Trophoblast cell (in vitro differentiated cells and primary cell): ENCODE measurements at regions not wholly inside any gene's neighbourhood (a gene's known extent, or its start where the extent isn't known, plus 50 kb on each side); places are given as distances from the start of the nearest gene placed in this dataset.

Experiments
- DNase-seq, 2 donors: peaks; one replicate each; pipeline ENCODE4 v3.0.0-alpha.2; 2016
- H2AFZ ChIP-seq: 2 replicates; pipeline ENCODE4 v1.6.1; 2013; ENCODE audit warnings: low read length, moderate library complexity, mild to moderate bottlenecking; ENCODE audit not compliant: insufficient read depth, poor library complexity
- H2AK5ac ChIP-seq: 2 replicates; pipeline ENCODE4 v1.6.1; 2013; ENCODE audit warnings: mild to moderate bottlenecking, low read length
- H2BK120ac ChIP-seq: 2 replicates; pipeline ENCODE4 v1.6.1; 2013; ENCODE audit warnings: low read length, mild to moderate bottlenecking, moderate library complexity; ENCODE audit not compliant: insufficient read depth, poor library complexity
- H2BK12ac ChIP-seq: 2 replicates; pipeline ENCODE4 v1.6.1; 2013; ENCODE audit warnings: mild to moderate bottlenecking, low read length, moderate library complexity
- H2BK5ac ChIP-seq: 2 replicates; pipeline ENCODE4 v1.6.1; 2013; ENCODE audit warnings: low read length, low read depth, moderate library complexity, mild to moderate bottlenecking; ENCODE audit not compliant: poor library complexity
- H3K14ac ChIP-seq: 2 replicates; pipeline ENCODE4 v1.6.1; 2013; ENCODE audit warnings: mild to moderate bottlenecking, low read length
- H3K18ac ChIP-seq: 2 replicates; pipeline ENCODE4 v1.6.1; 2013; ENCODE audit warnings: mild to moderate bottlenecking, low read length
- H3K23ac ChIP-seq: 2 replicates; pipeline ENCODE4 v1.6.1; 2013; ENCODE audit warnings: low read length
- H3K27ac ChIP-seq: 2 replicates; pipeline ENCODE4 v1.5.1; 2013; ENCODE audit warnings: low read depth, mild to moderate bottlenecking, inconsistent platforms, low read length, moderate library complexity
- H3K27me3 ChIP-seq: 2 replicates; pipeline ENCODE4 v1.6.1; 2013; ENCODE audit warnings: inconsistent platforms, mild to moderate bottlenecking, low read length, moderate library complexity; ENCODE audit not compliant: insufficient read depth
- H3K36me3 ChIP-seq, 2 experiments: 1 replicate in 1 of 2; 2 replicates in 1 of 2; pipeline ENCODE4 v1.6.1; 2013; ENCODE audit warnings: low read length in 2 of 2, mild to moderate bottlenecking in 2 of 2, moderate library complexity in 1 of 2; ENCODE audit not compliant: insufficient read depth in 2 of 2, control insufficient read depth in 1 of 2
- H3K4ac ChIP-seq: 2 replicates; pipeline ENCODE4 v1.6.1; 2013; ENCODE audit warnings: low read depth, mild to moderate bottlenecking, low read length, moderate library complexity
- H3K4me1 ChIP-seq, 2 experiments: 1 replicate in 1 of 2; 2 replicates in 1 of 2; pipeline ENCODE4 v1.6.1; 2013; ENCODE audit warnings: low read length in 2 of 2, mild to moderate bottlenecking in 2 of 2, moderate library complexity in 1 of 2; ENCODE audit not compliant: insufficient read depth in 2 of 2, control insufficient read depth in 1 of 2
- H3K4me2 ChIP-seq: 2 replicates; pipeline ENCODE4 v1.6.1; 2013; ENCODE audit warnings: inconsistent platforms, mild to moderate bottlenecking, low read length, moderate library complexity
- H3K4me3 ChIP-seq: 2 replicates; pipeline ENCODE4 v1.5.1; 2013; ENCODE audit warnings: mild to moderate bottlenecking, low read depth, low read length, inconsistent platforms
- H3K79me1 ChIP-seq: one replicate; pipeline ENCODE4 v1.6.1; 2013; ENCODE audit warnings: low read length
- H3K79me2 ChIP-seq: 2 replicates; pipeline ENCODE4 v1.6.1; 2013; ENCODE audit warnings: low read length, mild to moderate bottlenecking; ENCODE audit not compliant: control insufficient read depth, insufficient read depth, poor library complexity
- H3K9ac ChIP-seq: 2 replicates; pipeline ENCODE4 v1.6.1; 2013; ENCODE audit warnings: mild to moderate bottlenecking, low read length
- H3K9me3 ChIP-seq: 2 replicates; pipeline ENCODE4 v1.6.1; 2013; ENCODE audit warnings: low read depth, mild to moderate bottlenecking, control low read depth, inconsistent platforms, low read length; ENCODE audit not compliant: insufficient read depth
- H4K12ac ChIP-seq: 2 replicates; pipeline ENCODE4 v1.6.1; 2013; ENCODE audit warnings: low read depth, mild to moderate bottlenecking, low read length, moderate library complexity
- H4K8ac ChIP-seq: 2 replicates; pipeline ENCODE4 v1.6.1; 2013; ENCODE audit warnings: low read depth, mild to moderate bottlenecking, low read length, moderate library complexity
- H4K91ac ChIP-seq: one replicate; pipeline ENCODE4 v1.6.1; 2013; ENCODE audit warnings: low read depth, mild to moderate bottlenecking, low read length, moderate library complexity
- WGBS: extraction: QIAGEN DNeasy Blood & Tissue Kit; methylation state at CpG from one replicate; pipeline ENCODE4 v1.1.7; 2013; ENCODE audit warnings: missing lambda C conversion rate; ENCODE audit not compliant: insufficient read length, insufficient coverage; ENCODE audit errors: extremely low coverage; 5-methylcytosine and 5-hydroxymethylcytosine counted together

DNA sequence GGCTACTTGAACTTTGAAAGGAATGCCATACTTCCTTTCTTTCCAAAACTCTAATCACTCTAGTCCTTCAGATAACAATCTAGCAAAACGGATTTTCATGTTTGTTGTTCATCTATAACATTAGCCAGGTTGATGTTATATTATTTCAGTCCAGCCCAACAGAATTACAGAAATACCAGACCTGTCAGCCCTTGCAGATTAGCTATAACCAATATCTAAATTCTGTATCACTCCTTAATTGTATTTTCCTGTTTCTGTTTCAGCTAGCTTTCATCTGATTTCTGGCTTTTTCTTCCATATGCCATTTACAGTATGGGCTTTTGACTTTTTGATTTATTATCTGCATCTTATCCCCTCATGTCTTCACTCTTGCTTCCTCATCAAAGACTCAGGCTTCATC, 479.8 kb upstream of the CDH8 start:
- no peak overlapping the region for H3K23ac ChIP-seq
- no peak overlapping the region for H2AK5ac ChIP-seq
- H3K79me1 ChIP-seq, result no peaks in the 10 kb centered on the region
- no peak for DNase-seq
- H3K36me3 ChIP-seq, result no peaks in the 10 kb centered on the region
- no peaks in the 10 kb centered on the region for H3K27me3 ChIP-seq
- H3K4ac ChIP-seq, result no peak overlapping the region
- no peak overlapping the region for H4K91ac ChIP-seq
- no peak overlapping the region for H3K4me2 ChIP-seq
- H3K9me3 ChIP-seq, result no peaks in the 10 kb centered on the region
- H3K4me1 ChIP-seq, result no peaks in the 10 kb centered on the region
- H3K18ac ChIP-seq, result no peak overlapping the region
- no peak overlapping the region for H2BK12ac ChIP-seq
- no peak overlapping the region for H3K4me3 ChIP-seq
- H2BK120ac ChIP-seq, result no peak overlapping the region
- no peak overlapping the region for H2BK5ac ChIP-seq
- no peak overlapping the region for H3K9ac ChIP-seq
- H3K79me2 ChIP-seq, result no peaks in the 10 kb centered on the region
- no CpG with 5 or more reads among the region's 1 CpG for WGBS
- H2AFZ ChIP-seq, result no peak overlapping the region
- no peak overlapping the region for H3K14ac ChIP-seq
- H3K27ac ChIP-seq, result no peak overlapping the region
- H4K12ac ChIP-seq, result no peak overlapping the region
- no peak overlapping the region for H4K8ac ChIP-seq

DNA sequence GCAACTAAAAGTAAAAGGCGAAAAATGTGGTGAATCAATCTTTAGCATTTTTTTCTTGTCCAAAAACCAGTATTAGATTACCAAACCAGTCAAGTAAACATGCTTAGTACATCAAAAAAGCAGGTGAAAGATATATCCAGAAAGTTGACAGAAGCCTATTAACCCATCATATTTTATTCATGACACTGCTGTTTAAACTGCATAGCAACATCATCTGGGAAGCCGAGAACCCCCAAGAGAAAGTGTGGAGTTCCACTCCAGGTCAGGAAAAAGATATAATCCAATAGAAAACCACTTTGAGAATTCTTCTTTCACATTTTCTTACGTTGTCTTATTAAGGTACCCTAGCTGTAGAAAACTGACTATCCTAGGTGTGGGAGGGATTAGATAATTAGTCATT, 466.8 kb upstream of the CDH8 start:
- no peaks in the 10 kb centered on the region for H3K79me1 ChIP-seq
- no peak overlapping the region for H4K8ac ChIP-seq
- H2AK5ac ChIP-seq, result no peak overlapping the region
- H3K36me3 ChIP-seq, result no peaks in the 10 kb centered on the region
- no peak overlapping the region for H2BK5ac ChIP-seq
- no peaks in the 10 kb centered on the region for H3K9me3 ChIP-seq
- no peak overlapping the region for H4K91ac ChIP-seq
- WGBS, result no CpG with 5 or more reads among the region's 3 CpGs
- no peaks in the 10 kb centered on the region for H3K4me1 ChIP-seq
- H3K4ac ChIP-seq, result no peak overlapping the region
- H3K27me3 ChIP-seq, result no peaks in the 10 kb centered on the region
- no peak overlapping the region for H3K18ac ChIP-seq
- no peak overlapping the region for H2BK12ac ChIP-seq
- no peak overlapping the region for H3K9ac ChIP-seq
- no peak overlapping the region for H3K23ac ChIP-seq
- H2BK120ac ChIP-seq, result no peak overlapping the region
- no peak overlapping the region for H2AFZ ChIP-seq
- H3K4me2 ChIP-seq, result no peak overlapping the region
- H3K27ac ChIP-seq, result no peak overlapping the region
- H3K79me2 ChIP-seq, result no peaks in the 10 kb centered on the region
- H3K14ac ChIP-seq, result no peak overlapping the region
- H3K4me3 ChIP-seq, result no peak overlapping the region
- H4K12ac ChIP-seq, result no peak overlapping the region
- no peak for DNase-seq

DNA sequence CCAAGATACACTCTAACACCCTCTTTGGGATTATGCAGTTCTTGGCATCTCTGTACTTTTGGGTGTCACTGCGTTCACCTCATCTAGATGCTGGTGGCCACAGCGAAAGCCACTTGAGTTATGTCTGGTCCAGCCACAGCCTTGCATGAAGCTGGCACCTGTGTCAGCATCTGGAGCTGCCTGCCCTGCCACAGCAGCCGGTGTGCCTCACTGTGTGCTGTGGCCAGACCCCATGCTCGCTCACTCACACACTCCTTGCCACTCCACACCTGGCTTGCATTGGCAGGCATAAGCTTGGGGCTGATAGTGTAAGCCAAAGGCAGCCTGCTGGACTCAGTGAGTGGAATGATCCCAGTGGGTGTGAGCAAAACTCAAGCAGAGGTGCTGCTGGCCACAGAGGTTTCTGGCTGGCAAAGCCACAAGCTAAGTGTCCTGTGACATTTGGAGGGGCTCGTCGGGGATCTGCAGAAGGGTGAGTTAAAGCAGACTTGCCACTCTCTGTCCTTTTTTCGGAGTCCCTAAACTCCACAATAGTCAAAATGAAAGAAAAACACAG, 442.7 kb upstream of the CDH8 start:
- H2AFZ ChIP-seq, result no peak overlapping the region
- no peak overlapping the region for H3K27ac ChIP-seq
- no CpG with 5 or more reads among the region's 7 CpGs for WGBS
- no peak overlapping the region for H2BK5ac ChIP-seq
- H2AK5ac ChIP-seq, result no peak overlapping the region
- H3K4me2 ChIP-seq, result no peak overlapping the region
- H3K27me3 ChIP-seq, result no peaks in the 10 kb centered on the region
- H3K36me3 ChIP-seq, result no peaks in the 10 kb centered on the region
- H2BK120ac ChIP-seq, result no peak overlapping the region
- H4K8ac ChIP-seq, result no peak overlapping the region
- H4K91ac ChIP-seq, result no peak overlapping the region
- H3K18ac ChIP-seq, result no peak overlapping the region
- no peaks in the 10 kb centered on the region for H3K4me1 ChIP-seq
- no peak overlapping the region for H3K14ac ChIP-seq
- H2BK12ac ChIP-seq, result no peak overlapping the region
- peaks cover 11% of the 10 kb centered on the region for H3K9me3 ChIP-seq
- H3K4me3 ChIP-seq, result no peak overlapping the region
- no peak overlapping the region for H4K12ac ChIP-seq
- H3K23ac ChIP-seq, result no peak overlapping the region
- no peak for DNase-seq
- no peak overlapping the region for H3K9ac ChIP-seq
- H3K79me2 ChIP-seq, result no peaks in the 10 kb centered on the region
- H3K79me1 ChIP-seq, result no peaks in the 10 kb centered on the region
- no peak overlapping the region for H3K4ac ChIP-seq

DNA sequence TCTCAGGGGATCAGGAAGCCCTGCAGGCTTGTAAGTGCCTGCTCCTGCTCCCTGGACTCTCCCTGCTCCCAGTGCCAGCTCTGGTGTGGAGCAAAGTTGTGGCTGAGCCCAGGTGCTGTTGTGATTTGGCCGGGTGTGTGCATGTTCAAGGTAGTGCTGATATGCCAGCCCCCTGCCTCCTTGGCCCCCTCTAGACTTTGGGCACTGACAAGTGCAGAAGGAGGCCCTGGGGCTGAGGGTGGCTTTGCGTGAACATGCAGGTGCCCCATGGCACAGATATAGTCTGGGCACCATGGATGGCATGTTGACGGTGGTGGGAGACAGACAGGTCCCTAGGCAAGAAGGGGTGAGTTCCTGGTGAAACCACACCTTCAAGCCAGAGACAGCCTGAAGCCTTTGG, 441.6 kb upstream of the CDH8 start:
- no peak overlapping the region for H3K23ac ChIP-seq
- no peak overlapping the region for H3K9ac ChIP-seq
- H3K27me3 ChIP-seq, result no peaks in the 10 kb centered on the region
- H3K18ac ChIP-seq, result no peak overlapping the region
- H3K4me2 ChIP-seq, result no peak overlapping the region
- peak overlapping the region; percentile 42 for H3K4me3 ChIP-seq
- no peak overlapping the region for H4K12ac ChIP-seq
- H2BK12ac ChIP-seq, result no peak overlapping the region
- H3K4ac ChIP-seq, result no peak overlapping the region
- no peak overlapping the region for H2BK120ac ChIP-seq
- H3K79me1 ChIP-seq, result no peaks in the 10 kb centered on the region
- H2AK5ac ChIP-seq, result no peak overlapping the region
- no peak overlapping the region for H2AFZ ChIP-seq
- H3K79me2 ChIP-seq, result no peaks in the 10 kb centered on the region
- H3K4me1 ChIP-seq, result no peaks in the 10 kb centered on the region
- H3K27ac ChIP-seq, result no peak overlapping the region
- WGBS, result no CpG with 5 or more reads among the region's 3 CpGs
- no peak overlapping the region for H3K14ac ChIP-seq
- H3K36me3 ChIP-seq, result no peaks in the 10 kb centered on the region
- DNase-seq, result no peak
- H4K8ac ChIP-seq, result no peak overlapping the region
- H4K91ac ChIP-seq, result no peak overlapping the region
- peaks cover 11% of the 10 kb centered on the region for H3K9me3 ChIP-seq
- H2BK5ac ChIP-seq, result no peak overlapping the region
